HUES6 (cell line): ENCODE measurements at regions not wholly inside any gene's neighbourhood (a gene's known extent, or its start where the extent isn't known, plus 50 kb on each side); places are given as distances from the start of the nearest gene placed in this dataset.

Experiments
- H3K27ac ChIP-seq: 2 replicates; pipeline ENCODE4 v1.7.0; 2013; ENCODE audit warnings: low read depth, mild to moderate bottlenecking, low read length, inconsistent platforms
- H3K27me3 ChIP-seq: 2 replicates; pipeline ENCODE4 v1.6.1; 2013; ENCODE audit warnings: low read length; ENCODE audit not compliant: control insufficient read depth, insufficient read depth
- H3K36me3 ChIP-seq: 2 replicates; pipeline ENCODE4 v1.6.1; 2013; ENCODE audit warnings: low read length; ENCODE audit not compliant: control insufficient read depth, insufficient read depth
- H3K4me1 ChIP-seq: 2 replicates; pipeline ENCODE4 v1.6.1; 2013; ENCODE audit warnings: low read length; ENCODE audit not compliant: control insufficient read depth, insufficient read depth
- H3K4me3 ChIP-seq: 2 replicates; pipeline ENCODE4 v1.5.1; 2013; ENCODE audit warnings: low read depth, low read length
- H3K9ac ChIP-seq: one replicate; pipeline ENCODE4 v1.6.1; 2013; ENCODE audit warnings: mild to moderate bottlenecking, low read length
- H3K9me3 ChIP-seq: 2 replicates; pipeline ENCODE4 v1.6.1; 2013; ENCODE audit warnings: low read depth, low read length; ENCODE audit not compliant: control insufficient read depth, insufficient read depth

DNA sequence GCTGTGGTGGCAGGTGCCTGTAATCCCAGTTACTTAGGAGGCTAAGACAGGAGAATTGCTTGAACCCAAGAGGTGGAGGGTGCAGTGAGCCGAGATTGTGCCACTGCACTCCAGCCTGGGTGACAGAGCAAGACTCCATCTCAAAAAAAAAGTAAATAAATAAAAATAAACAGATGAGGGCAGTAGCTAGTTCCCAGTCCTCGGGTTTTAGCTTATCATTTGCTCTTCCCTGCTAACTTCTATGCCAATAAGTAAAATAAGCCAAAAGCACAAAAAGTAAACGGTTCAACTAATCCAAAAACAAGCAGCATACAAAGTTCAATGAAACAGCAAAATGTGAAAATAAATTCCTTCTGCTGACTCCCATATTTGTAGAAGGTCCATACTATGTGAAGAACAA is 133.0 kb upstream of the TMCC3 start:
- Histone ChIP-seq H3K4me1 (no peaks in the 10 kb centered on the region), H3K9ac (no peak overlapping the region), H3K9me3 (no peaks in the 10 kb centered on the region), H3K36me3 (no peaks in the 10 kb centered on the region), H3K27ac (no peak overlapping the region), H3K4me3 (no peak overlapping the region), H3K27me3 (no peaks in the 10 kb centered on the region)

DNA sequence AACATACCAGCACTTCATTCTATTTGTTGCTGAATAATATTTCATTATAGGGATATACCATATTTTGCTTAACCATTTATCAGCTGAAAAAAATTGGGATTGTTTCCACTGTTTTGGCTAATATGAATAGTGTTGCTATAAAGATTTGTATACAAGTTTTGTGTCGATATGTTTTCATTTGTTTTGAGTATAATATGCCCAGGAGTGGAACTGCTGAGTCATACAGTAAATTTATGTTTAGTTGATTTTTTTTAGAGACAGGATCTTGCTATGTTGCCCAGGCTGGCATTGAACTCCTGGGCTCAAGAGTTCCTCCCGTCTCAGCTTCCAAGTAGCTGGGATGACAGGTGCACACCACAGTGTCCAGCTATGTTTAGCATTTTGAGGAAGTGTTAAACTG is 131.5 kb upstream of the TMCC3 start:
- H3K4me3 ChIP-seq: no peak overlapping the region
- H3K9me3 ChIP-seq: no peaks in the 10 kb centered on the region
- H3K27ac ChIP-seq: no peak overlapping the region
- H3K36me3 ChIP-seq: no peaks in the 10 kb centered on the region
- no peaks in the 10 kb centered on the region for H3K27me3 ChIP-seq
- no peak overlapping the region for H3K9ac ChIP-seq
- no peaks in the 10 kb centered on the region for H3K4me1 ChIP-seq

GRCh38 chr12:94779485-94779884 is 129.1 kb upstream of the TMCC3 start:
- Histone ChIP-seq H3K4me1 (no peaks in the 10 kb centered on the region), H3K9ac (no peak overlapping the region), H3K4me3 (no peak overlapping the region), H3K27ac (no peak overlapping the region), H3K36me3 (no peaks in the 10 kb centered on the region), H3K9me3 (no peaks in the 10 kb centered on the region), H3K27me3 (no peaks in the 10 kb centered on the region)

DNA sequence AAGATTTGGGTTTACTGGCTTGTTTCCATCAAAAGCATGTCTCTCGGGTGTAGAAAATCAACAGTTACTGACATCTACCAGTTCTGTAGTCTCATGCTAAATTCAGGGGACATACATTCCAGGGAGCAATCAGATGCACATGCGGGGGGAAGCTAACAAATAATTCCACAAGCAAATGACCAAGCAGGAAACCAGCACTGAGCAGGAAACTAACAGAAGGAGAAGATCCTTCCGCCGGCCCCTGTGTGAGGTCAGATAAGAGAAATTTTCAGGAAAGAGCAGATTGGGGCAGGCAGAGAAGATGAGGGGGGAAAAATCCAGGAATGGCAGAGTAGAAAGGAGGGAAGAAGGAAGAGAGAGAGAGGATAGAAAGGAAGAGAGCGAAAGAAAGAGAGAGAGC is 127.6 kb upstream of the TMCC3 start:
- Histone ChIP-seq H3K27ac (no peak overlapping the region), H3K9ac (no peak overlapping the region), H3K9me3 (no peaks in the 10 kb centered on the region), H3K36me3 (no peaks in the 10 kb centered on the region), H3K4me3 (no peak overlapping the region), H3K27me3 (no peaks in the 10 kb centered on the region), H3K4me1 (no peaks in the 10 kb centered on the region)

- Histone ChIP-seq H3K27me3 (no peaks in the 10 kb centered on the region), H3K36me3 (no peaks in the 10 kb centered on the region), H3K4me1 (peaks cover 6% of the 10 kb centered on the region), H3K9ac (no peak overlapping the region), H3K27ac (no peak overlapping the region), H3K9me3 (no peaks in the 10 kb centered on the region), H3K4me3 (no peak overlapping the region)
These were observed 125.4 kb upstream of the TMCC3 start for GRCh38 chr12:94775710-94776109.

GRCh38 chr12:94771741-94772140 is 121.4 kb upstream of the TMCC3 start:
- Histone ChIP-seq H3K9ac (no peak overlapping the region), H3K4me1 (peaks cover 25% of the 10 kb centered on the region), H3K36me3 (no peaks in the 10 kb centered on the region), H3K9me3 (no peaks in the 10 kb centered on the region), H3K27me3 (no peaks in the 10 kb centered on the region), H3K4me3 (no peak overlapping the region), H3K27ac (no peak overlapping the region)

DNA sequence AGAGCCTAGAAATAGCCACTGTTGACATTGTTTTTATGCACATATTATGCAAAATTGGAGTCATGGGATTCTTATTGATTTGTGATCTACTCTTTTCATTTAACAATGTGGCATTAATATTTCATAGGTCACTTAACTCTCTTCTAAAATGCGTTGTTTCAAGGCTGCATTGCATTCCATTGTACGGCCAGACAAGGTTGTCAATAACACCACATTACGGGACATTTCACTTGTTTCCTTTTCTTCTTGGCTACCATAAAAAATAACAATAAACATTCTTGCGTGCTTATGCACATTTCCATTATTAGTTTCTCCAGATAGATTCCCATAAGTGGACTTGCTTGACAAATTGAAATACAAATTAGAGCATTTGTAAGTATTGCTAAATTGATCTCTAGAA is 120.8 kb upstream of the TMCC3 start:
- H3K9me3 ChIP-seq: no peaks in the 10 kb centered on the region
- no peak overlapping the region for H3K27ac ChIP-seq
- H3K4me3 ChIP-seq: no peak overlapping the region
- peaks cover 25% of the 10 kb centered on the region for H3K4me1 ChIP-seq
- H3K9ac ChIP-seq: no peak overlapping the region
- no peaks in the 10 kb centered on the region for H3K36me3 ChIP-seq
- H3K27me3 ChIP-seq: no peaks in the 10 kb centered on the region

DNA sequence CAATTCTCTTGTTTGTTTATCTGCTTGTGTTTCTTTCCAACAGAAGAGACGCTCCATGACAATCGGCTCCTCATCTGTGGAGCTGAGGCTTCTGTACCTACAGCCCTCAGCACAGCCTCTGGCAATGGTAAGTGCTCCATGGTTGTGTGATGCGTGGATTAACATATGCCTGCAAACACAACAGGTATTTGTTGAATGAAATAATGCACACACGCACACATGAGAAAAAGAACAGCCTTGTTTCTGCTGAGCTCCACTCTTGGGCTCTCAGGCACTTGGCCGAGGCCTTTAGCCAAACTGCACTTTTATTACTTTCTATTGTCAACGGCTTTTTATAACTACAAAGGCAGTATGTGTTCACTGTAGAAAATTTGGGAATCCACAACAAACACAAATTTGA is 120.4 kb upstream of the TMCC3 start:
- no peaks in the 10 kb centered on the region for H3K9me3 ChIP-seq
- no peaks in the 10 kb centered on the region for H3K27me3 ChIP-seq
- no peak overlapping the region for H3K27ac ChIP-seq
- H3K9ac ChIP-seq: no peak overlapping the region
- peaks cover 25% of the 10 kb centered on the region for H3K4me1 ChIP-seq
- H3K36me3 ChIP-seq: no peaks in the 10 kb centered on the region
- H3K4me3 ChIP-seq: no peak overlapping the region

GRCh38 chr12:94769776-94770759 is 119.7 kb upstream of the TMCC3 start:
- H3K36me3 ChIP-seq: no peaks in the 10 kb centered on the region
- H3K4me3 ChIP-seq: no peak overlapping the region
- no peaks in the 10 kb centered on the region for H3K27me3 ChIP-seq
- H3K9me3 ChIP-seq: no peaks in the 10 kb centered on the region
- H3K27ac ChIP-seq: no peak overlapping the region
- no peak overlapping the region for H3K9ac ChIP-seq
- peaks cover 25% of the 10 kb centered on the region for H3K4me1 ChIP-seq

DNA sequence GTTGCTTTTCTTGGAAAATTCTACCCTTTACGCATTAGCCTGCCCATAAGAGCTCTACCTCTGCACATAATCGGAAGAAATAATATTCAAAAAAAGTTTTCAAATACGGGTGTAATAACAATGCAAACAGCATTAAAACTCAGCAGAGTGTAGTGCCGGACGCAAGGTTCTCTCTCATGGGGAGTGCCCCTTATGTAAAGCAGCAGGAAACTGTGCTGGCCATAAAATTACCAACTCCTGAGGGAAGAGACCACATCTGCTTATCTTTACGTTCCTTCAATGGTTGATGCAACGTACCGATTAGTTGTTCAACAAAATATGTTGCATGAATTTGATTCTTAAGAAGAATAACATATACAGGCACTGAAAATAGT is 118.7 kb upstream of the TMCC3 start:
- Histone ChIP-seq H3K9ac (no peak overlapping the region), H3K27me3 (no peaks in the 10 kb centered on the region), H3K4me3 (no peak overlapping the region), H3K9me3 (no peaks in the 10 kb centered on the region), H3K4me1 (peaks cover 25% of the 10 kb centered on the region), H3K36me3 (no peaks in the 10 kb centered on the region), H3K27ac (no peak overlapping the region)

- Histone ChIP-seq H3K4me1 (peaks cover 25% of the 10 kb centered on the region), H3K9ac (no peak overlapping the region), H3K27ac (no peak overlapping the region), H3K27me3 (no peaks in the 10 kb centered on the region), H3K9me3 (no peaks in the 10 kb centered on the region), H3K36me3 (no peaks in the 10 kb centered on the region), H3K4me3 (no peak overlapping the region)
These were observed 118.2 kb upstream of the TMCC3 start for GRCh38 chr12:94768398-94769046.
